ENCODE measurements at regions not wholly inside any gene's neighbourhood (a gene's known extent, or its start where the extent isn't known, plus 50 kb on each side); places are given as distances from the start of the nearest gene placed in this dataset.

GRCh38 chr18:43794363-43794762, 517.1 kb upstream of the SYT4 start:
- Mint-ChIP-seq H3K9me3 (peaks cover 3% of the 10 kb centered on the region), H3K27me3 (no peaks in the 10 kb centered on the region), H3K4me1 (ENCODE audit: low read depth) (no peaks in the 10 kb centered on the region), H3K4me3 (no peak overlapping the region), H3K36me3 (ENCODE audit: low read depth) (no peaks in the 10 kb centered on the region), H3K27ac (no peak overlapping the region)
- POLR2A ChIA-PET, result no interaction called here
- no peak for DNase-seq
- intact Hi-C loops (cut with micrococcal nuclease), result no loop called here
- TF ChIP-seq CTCF (IDR thresholded peaks at IDR 0.05), result no peak
- no peak for ATAC-seq
- CTCF ChIA-PET, result no interaction called here

- Mint-ChIP-seq H3K36me3 (ENCODE audit: low read depth) (no peaks in the 10 kb centered on the region), H3K4me3 (no peak overlapping the region), H3K27me3 (no peaks in the 10 kb centered on the region), H3K9me3 (peaks cover 3% of the 10 kb centered on the region), H3K4me1 (ENCODE audit: low read depth) (no peaks in the 10 kb centered on the region), H3K27ac (no peak overlapping the region)
- TF ChIP-seq CTCF (IDR thresholded peaks at IDR 0.05), result no peak
- POLR2A ChIA-PET, result no interaction called here
- ATAC-seq, result no peak
- DNase-seq, result no peak
- CTCF ChIA-PET, result no interaction called here
- intact Hi-C loops (cut with micrococcal nuclease), result no loop called here
Measured at GRCh38 chr18:43797347-43797746, 520.1 kb upstream of the SYT4 start.

- ChIA-PET POLR2A (no interaction called here), CTCF (no interaction called here)
- Mint-ChIP-seq H3K9me3 (peaks cover 10% of the 10 kb centered on the region), H3K4me3 (no peak overlapping the region), H3K36me3 (ENCODE audit: low read depth) (no peaks in the 10 kb centered on the region), H3K4me1 (ENCODE audit: low read depth) (no peaks in the 10 kb centered on the region), H3K27ac (no peak overlapping the region), H3K27me3 (no peaks in the 10 kb centered on the region)
- DNase-seq (no peak), ATAC-seq (no peak)
- TF ChIP-seq CTCF (IDR thresholded peaks at IDR 0.05), result no peak
- intact Hi-C loops (cut with micrococcal nuclease), result no loop called here
Measured at GRCh38 chr18:43800584-43800983, 523.3 kb upstream of the SYT4 start.

GRCh38 chr18:43805646-43806194, 528.4 kb upstream of the SYT4 start:
- Mint-ChIP-seq H3K4me1 (ENCODE audit: low read depth) (no peaks in the 10 kb centered on the region), H3K9me3 (peaks cover 12% of the 10 kb centered on the region), H3K27ac (no peak overlapping the region), H3K27me3 (no peaks in the 10 kb centered on the region), H3K4me3 (no peak overlapping the region), H3K36me3 (ENCODE audit: low read depth) (no peaks in the 10 kb centered on the region)
- DNase-seq, result no peak
- CTCF ChIA-PET, result no interaction called here
- no peak for TF ChIP-seq CTCF (IDR thresholded peaks at IDR 0.05)
- POLR2A ChIA-PET, result no interaction called here
- no peak for ATAC-seq
- intact Hi-C loops (cut with micrococcal nuclease), result no loop called here

GRCh38 chr18:43812627-43813026, 535.3 kb upstream of the SYT4 start:
- intact Hi-C loops (cut with micrococcal nuclease), result no loop called here
- H3K27me3 Mint-ChIP-seq, result no peaks in the 10 kb centered on the region
- DNase-seq (no peak), ATAC-seq (no peak)
- H3K27ac Mint-ChIP-seq, result no peak overlapping the region
- no peaks in the 10 kb centered on the region for H3K4me1 Mint-ChIP-seq (ENCODE audit: low read depth)
- no peak overlapping the region for H3K4me3 Mint-ChIP-seq
- H3K36me3 Mint-ChIP-seq (ENCODE audit: low read depth), result no peaks in the 10 kb centered on the region
- POLR2A ChIA-PET, result no interaction called here
- CTCF ChIA-PET, result interaction anchor here (1.4 kb wide), 1 partner anchor 242 kb away, joined by 3 read pairs; no protein-coding TSS in a partner anchor
- TF ChIP-seq CTCF (IDR thresholded peaks at IDR 0.05), result no peak
- H3K9me3 Mint-ChIP-seq, result no peaks in the 10 kb centered on the region

All from activated CD8-positive, alpha-beta T cell treated with anti-CD3 and anti-CD28 coated beads for 36 hours (primary cell).